B cell (primary cell): ENCODE measurements at regions not wholly inside any gene's neighbourhood (a gene's known extent, or its start where the extent isn't known, plus 50 kb on each side); places are given as distances from the start of the nearest gene placed in this dataset.
A peak's percentile ranks its signal among the peaks of the same experiment; 100 is the strongest.

Experiments
- ATAC-seq: fragments of 200-7000 bp; cut with Tn5 transposase; one replicate; pipeline ENCODE4 v1.10.0; 2021; ENCODE audit warnings: low read depth, mild to moderate bottlenecking, moderate number of reproducible peaks, moderate library complexity
- CTCF ChIA-PET: fragments of 350-600 bp; sonication (Branson Sonifier 250); formaldehyde crosslinking; loops from one replicate; lab custom pipeline; 2021; ENCODE audit warnings: antibody characterized with exemption, inconsistent platforms; lab: Charles Lee
- POLR2A ChIA-PET: fragments of 350-600 bp; sonication (Branson Sonifier 250); formaldehyde crosslinking; loops from one replicate; lab custom pipeline; 2021; ENCODE audit warnings: antibody characterized with exemption; lab: Charles Lee
- DNase-seq: peaks from one replicate; pipeline ENCODE4 v3.0.0; 2013
- H2AFZ ChIP-seq: 2 replicates; pipeline ENCODE4 v1.6.1; 2012; ENCODE audit warnings: mild to moderate bottlenecking, low read depth, low read length; ENCODE audit not compliant: insufficient read depth, poor library complexity, severe bottlenecking
- H3K27ac ChIP-seq, 2 donors: 1 replicate in 1 of 2; 2 replicates in 1 of 2; pipeline ENCODE4 v1.5.1; 2012 to 2013; ENCODE audit warnings: low read length in 2 of 2, mild to moderate bottlenecking in 2 of 2, moderate library complexity in 1 of 2
- H3K27me3 ChIP-seq, 4 experiments: fragments of 200-600 bp in 1 of 4; sonication (generic) in 1 of 4; replicated peaks in 1 of 4; 1 replicate in 2 of 4; 2 replicates in 2 of 4; pipeline versions ENCODE4 v1.6.1 to v1.7.0; 2013 to 2016; ENCODE audit warnings: low read length in 3 of 4, mild to moderate bottlenecking in 2 of 4, mixed read lengths in 1 of 4, moderate library complexity in 1 of 4; ENCODE audit not compliant: insufficient read depth in 4 of 4, control insufficient read depth in 3 of 4; ENCODE audit errors: control extremely low read depth in 1 of 4
- H3K36me3 ChIP-seq, 2 experiments: replicated peaks in 1 of 2; 1 replicate in 1 of 2; 2 replicates in 1 of 2; pipeline versions ENCODE4 v1.6.1 to v1.7.1; 2013; ENCODE audit warnings: low read length in 1 of 2; ENCODE audit not compliant: insufficient read depth in 2 of 2, control insufficient read depth in 1 of 2; ENCODE audit errors: control extremely low read depth in 1 of 2, extremely low read depth in 1 of 2
- H3K4me1 ChIP-seq, 2 donors: fragments of 200-600 bp in 1 of 2; sonication (generic) in 1 of 2; 1 replicate in 1 of 2; 2 replicates in 1 of 2; pipeline versions ENCODE4 v1.5.1 to v1.6.1; 2013 to 2017; ENCODE audit warnings: low read length in 2 of 2; ENCODE audit not compliant: control insufficient read depth in 2 of 2, insufficient read depth in 2 of 2
- H3K4me2 ChIP-seq: replicated peaks from 2 replicates; pipeline ENCODE3; 2012; ENCODE audit warnings: mild to moderate bottlenecking, low read depth, low read length; ENCODE audit not compliant: poor library complexity, severe bottlenecking
- H3K4me3 ChIP-seq, 5 experiments: fragments of 200-600 bp in 1 of 5; sonication (generic) in 1 of 5; 1 replicate in 3 of 5; 2 replicates in 2 of 5; pipeline versions ENCODE4 v1.5.1 to v1.7.0; 2011 to 2016; ENCODE audit warnings: low read length in 4 of 5, mild to moderate bottlenecking in 4 of 5, low read depth in 2 of 5, control low read depth in 1 of 5, moderate library complexity in 1 of 5; ENCODE audit not compliant: insufficient read depth in 1 of 5; ENCODE audit errors: control extremely low read depth in 1 of 5, extremely low read depth in 1 of 5
- H3K79me2 ChIP-seq: fragments of 200-600 bp; sonication (generic); one replicate; pipeline ENCODE4 v1.6.0; 2016; ENCODE audit warnings: low read length; ENCODE audit not compliant: control insufficient read depth, insufficient read depth
- H3K9ac ChIP-seq: fragments of 200-600 bp; sonication (generic); 2 replicates; pipeline ENCODE4 v1.6.1; 2017; ENCODE audit warnings: mild to moderate bottlenecking, low read length, moderate library complexity
- H3K9me3 ChIP-seq, 3 donors: one replicate each; pipeline versions ENCODE4 v1.6.1 to v1.7.1; 2013; ENCODE audit warnings: low read length in 2 of 3; ENCODE audit not compliant: control insufficient read depth in 2 of 3, insufficient read depth in 1 of 3; ENCODE audit errors: control extremely low read depth in 1 of 3
- H4K20me1 ChIP-seq: 2 replicates; pipeline ENCODE4 v1.6.0; 2012; ENCODE audit warnings: mild to moderate bottlenecking, low read length; ENCODE audit not compliant: insufficient read depth, control insufficient read depth, poor library complexity, severe bottlenecking
- H3K27ac Mint-ChIP-seq: one replicate; pipeline ENCODE4 v1.8.0; 2021; ENCODE audit warnings: mixed read lengths
- H3K27me3 Mint-ChIP-seq: one replicate; pipeline ENCODE4 v1.8.0; 2021; ENCODE audit warnings: mixed read lengths
- H3K4me1 Mint-ChIP-seq: one replicate; pipeline ENCODE4 v1.8.0; 2021; ENCODE audit warnings: mixed read lengths
- H3K4me3 Mint-ChIP-seq: one replicate; pipeline ENCODE4 v1.8.0; 2021; ENCODE audit warnings: mixed read lengths
- H3K9me3 Mint-ChIP-seq: one replicate; pipeline ENCODE4 v1.8.0; 2022; ENCODE audit warnings: mixed read lengths; ENCODE audit not compliant: insufficient read depth
- EZH2 ChIP-seq: IDR thresholded peaks from 2 replicates; pipeline ENCODE4 v1.6.1; 2012; ENCODE audit warnings: borderline replicate concordance, low read depth, mild to moderate bottlenecking, moderate library complexity, low read length; ENCODE audit not compliant: insufficient read depth, poor library complexity, severe bottlenecking
- WGBS: methylation state at CpG from one replicate; pipeline ENCODE4 v1.1.5; 2013; ENCODE audit warnings: missing lambda C conversion rate; ENCODE audit not compliant: insufficient coverage; 5-methylcytosine and 5-hydroxymethylcytosine counted together
- intact Hi-C: fragments of 100-400 bp; cut with micrococcal nuclease; formaldehyde crosslinking; loops from one replicate; pipeline ENCODE4 v1.10.0; 2022
- TF ChIP-seq, protein P1 (sequence below): fragments of 200-600 bp; IDR thresholded peaks from one replicate; pipeline ENCODE4 v1.8.0; 2022; ENCODE audit warnings: antibody characterized with exemption, mild to moderate bottlenecking

DNA sequence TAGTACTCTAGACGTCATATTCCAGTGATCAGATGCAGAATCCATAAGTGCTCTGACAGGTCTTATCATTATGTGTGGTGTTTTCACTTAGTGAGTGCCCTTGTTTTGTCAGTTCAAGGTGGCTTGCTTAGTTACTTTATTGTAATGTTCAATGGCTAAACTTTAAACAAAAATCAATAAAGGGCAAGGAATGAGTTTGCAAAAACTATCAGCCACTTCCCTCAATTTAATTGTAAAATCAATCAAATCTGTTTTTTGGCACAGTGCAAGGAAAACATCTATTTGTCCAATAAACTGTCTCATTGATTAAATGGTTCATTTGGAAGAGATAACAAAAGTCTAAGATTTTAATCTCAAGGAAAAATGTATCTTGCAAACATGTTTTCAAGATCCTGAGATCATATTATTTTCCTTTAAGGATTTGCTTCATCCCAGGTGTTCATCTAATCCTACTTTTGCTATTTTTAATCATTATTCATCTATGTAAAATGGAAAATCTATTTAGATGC, 59.6 kb upstream of the EEA1 start:
- no peaks in the 10 kb centered on the region for H3K27me3 Mint-ChIP-seq
- Histone ChIP-seq H3K9ac (no peak overlapping the region), H3K79me2 (no peaks in the 10 kb centered on the region), H3K36me3 (no peaks in the 10 kb centered on the region), H3K4me1 (peaks cover 21 to 34% of the 10 kb centered on the region in 2 donors), H3K27ac (no peak overlapping the region), H3K27me3 (no peaks in the 10 kb centered on the region), H2AFZ (no peak overlapping the region), H4K20me1 (no peaks in the 10 kb centered on the region), H3K9me3 (peaks cover 0 to 6% (median 4%) of the 10 kb centered on the region in 3 donors), H3K4me3 (no peak overlapping the region), H3K4me2 (peak overlapping the region; percentile 28)
- DNase-seq (no peak), ATAC-seq (no peak)
- no peaks in the 10 kb centered on the region for H3K9me3 Mint-ChIP-seq
- intact Hi-C loops = loop anchor here (1.0 to 5.0 kb wide), 4 partner anchors 74 to 431 kb away; no protein-coding TSS in a partner anchor
- peaks cover 35% of the 10 kb centered on the region for H3K4me1 Mint-ChIP-seq
- H3K4me3 Mint-ChIP-seq = no peak overlapping the region
- CTCF ChIA-PET = interaction anchor here (0.7 to 7.3 kb wide), 30 partner anchors 7 to 1113 kb away, joined by 3 to 93 read pairs (median 12); partner anchors contain the start of genes EEA1 and NUDT4
- WGBS = 80% methylated on average over 1 of the region's 1 CpG
- POLR2A ChIA-PET = interaction anchor here (0.8 to 2.1 kb wide), 4 partner anchors 10 to 408 kb away, joined by 3 to 6 read pairs (median 4); partner anchors contain the start of gene EEA1
- TF ChIP-seq, protein P1, sequence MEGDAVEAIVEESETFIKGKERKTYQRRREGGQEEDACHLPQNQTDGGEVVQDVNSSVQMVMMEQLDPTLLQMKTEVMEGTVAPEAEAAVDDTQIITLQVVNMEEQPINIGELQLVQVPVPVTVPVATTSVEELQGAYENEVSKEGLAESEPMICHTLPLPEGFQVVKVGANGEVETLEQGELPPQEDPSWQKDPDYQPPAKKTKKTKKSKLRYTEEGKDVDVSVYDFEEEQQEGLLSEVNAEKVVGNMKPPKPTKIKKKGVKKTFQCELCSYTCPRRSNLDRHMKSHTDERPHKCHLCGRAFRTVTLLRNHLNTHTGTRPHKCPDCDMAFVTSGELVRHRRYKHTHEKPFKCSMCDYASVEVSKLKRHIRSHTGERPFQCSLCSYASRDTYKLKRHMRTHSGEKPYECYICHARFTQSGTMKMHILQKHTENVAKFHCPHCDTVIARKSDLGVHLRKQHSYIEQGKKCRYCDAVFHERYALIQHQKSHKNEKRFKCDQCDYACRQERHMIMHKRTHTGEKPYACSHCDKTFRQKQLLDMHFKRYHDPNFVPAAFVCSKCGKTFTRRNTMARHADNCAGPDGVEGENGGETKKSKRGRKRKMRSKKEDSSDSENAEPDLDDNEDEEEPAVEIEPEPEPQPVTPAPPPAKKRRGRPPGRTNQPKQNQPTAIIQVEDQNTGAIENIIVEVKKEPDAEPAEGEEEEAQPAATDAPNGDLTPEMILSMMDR = no peak
- no peak for TF ChIP-seq EZH2
- H3K27ac Mint-ChIP-seq = peak overlapping the region; percentile 26
